ENCODE measurements at regions not wholly inside any gene's neighbourhood (a gene's known extent, or its start where the extent isn't known, plus 50 kb on each side); places are given as distances from the start of the nearest gene placed in this dataset.

DNA sequence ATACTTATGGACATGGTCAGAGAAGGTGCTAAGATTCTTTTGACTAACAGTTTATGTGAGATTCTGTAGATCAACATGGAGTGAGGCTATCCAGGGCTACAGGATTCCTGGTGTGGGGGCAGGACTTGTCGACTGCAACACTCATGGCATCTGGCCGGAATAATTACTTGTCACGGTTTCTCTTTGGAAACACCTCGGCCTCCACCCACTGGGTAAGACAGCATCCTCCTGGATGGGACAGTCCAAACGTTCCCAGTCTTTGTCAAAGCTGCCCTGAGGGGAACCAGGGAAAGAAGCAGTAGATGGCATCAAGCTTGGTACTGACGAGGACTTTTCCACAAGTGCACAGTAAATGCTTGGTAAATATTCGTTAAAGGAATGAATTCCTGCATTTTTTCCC is 762.8 kb downstream of the BRD1 start:
- Histone ChIP-seq H3K9me3 (no peaks in the 10 kb centered on the region), H3K36me3 (no peaks in the 10 kb centered on the region), H3K4me3 (no peak overlapping the region), H3K27ac (no peak overlapping the region), H3K4me1 (ENCODE audit: control insufficient read depth in 1 of 2, low read depth in 2 of 2) (peaks cover 0 to 8% of the 10 kb centered on the region in 2 donors), H3K27me3 (replicated peaks; ENCODE audit: insufficient read depth) (no peaks in the 10 kb centered on the region)
- TF ChIP-seq, protein P1, sequence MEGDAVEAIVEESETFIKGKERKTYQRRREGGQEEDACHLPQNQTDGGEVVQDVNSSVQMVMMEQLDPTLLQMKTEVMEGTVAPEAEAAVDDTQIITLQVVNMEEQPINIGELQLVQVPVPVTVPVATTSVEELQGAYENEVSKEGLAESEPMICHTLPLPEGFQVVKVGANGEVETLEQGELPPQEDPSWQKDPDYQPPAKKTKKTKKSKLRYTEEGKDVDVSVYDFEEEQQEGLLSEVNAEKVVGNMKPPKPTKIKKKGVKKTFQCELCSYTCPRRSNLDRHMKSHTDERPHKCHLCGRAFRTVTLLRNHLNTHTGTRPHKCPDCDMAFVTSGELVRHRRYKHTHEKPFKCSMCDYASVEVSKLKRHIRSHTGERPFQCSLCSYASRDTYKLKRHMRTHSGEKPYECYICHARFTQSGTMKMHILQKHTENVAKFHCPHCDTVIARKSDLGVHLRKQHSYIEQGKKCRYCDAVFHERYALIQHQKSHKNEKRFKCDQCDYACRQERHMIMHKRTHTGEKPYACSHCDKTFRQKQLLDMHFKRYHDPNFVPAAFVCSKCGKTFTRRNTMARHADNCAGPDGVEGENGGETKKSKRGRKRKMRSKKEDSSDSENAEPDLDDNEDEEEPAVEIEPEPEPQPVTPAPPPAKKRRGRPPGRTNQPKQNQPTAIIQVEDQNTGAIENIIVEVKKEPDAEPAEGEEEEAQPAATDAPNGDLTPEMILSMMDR (IDR thresholded peaks at IDR 0.05): no peak
- no peak for DNase-seq (ENCODE audit: low spot score)
- no peak for ATAC-seq (ENCODE audit: insufficient number of reproducible peaks, low FRiP score, low read depth)

DNA sequence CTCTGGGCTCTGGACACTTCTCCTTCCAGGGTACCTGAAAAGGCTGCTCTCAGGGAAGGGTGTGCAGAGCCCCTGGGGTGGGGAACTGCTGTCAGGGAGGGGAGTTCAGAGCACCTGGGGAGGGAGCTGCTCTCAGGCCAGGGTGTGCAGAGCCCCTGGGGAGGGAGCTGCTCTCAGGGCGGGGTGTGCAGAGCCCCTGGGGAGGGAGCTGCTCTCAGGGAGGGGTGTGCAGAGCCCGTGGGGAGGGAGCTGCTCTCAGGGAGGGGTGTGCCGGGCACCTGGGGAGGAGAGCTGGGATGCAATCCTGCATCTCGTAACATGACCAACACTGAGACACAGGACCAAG is 764.2 kb downstream of the BRD1 start:
- Histone ChIP-seq H3K27ac (no peak overlapping the region), H3K4me1 (ENCODE audit: control insufficient read depth in 1 of 2, low read depth in 2 of 2) (peaks cover 0 to 8% of the 10 kb centered on the region in 2 donors), H3K36me3 (no peaks in the 10 kb centered on the region), H3K27me3 (replicated peaks; ENCODE audit: insufficient read depth) (no peaks in the 10 kb centered on the region), H3K9me3 (no peaks in the 10 kb centered on the region), H3K4me3 (no peak overlapping the region)
- TF ChIP-seq, protein P1 (IDR thresholded peaks at IDR 0.05): no peak
- no peak for ATAC-seq (ENCODE audit: insufficient number of reproducible peaks, low FRiP score, low read depth)
- no peak for DNase-seq (ENCODE audit: low spot score)

DNA sequence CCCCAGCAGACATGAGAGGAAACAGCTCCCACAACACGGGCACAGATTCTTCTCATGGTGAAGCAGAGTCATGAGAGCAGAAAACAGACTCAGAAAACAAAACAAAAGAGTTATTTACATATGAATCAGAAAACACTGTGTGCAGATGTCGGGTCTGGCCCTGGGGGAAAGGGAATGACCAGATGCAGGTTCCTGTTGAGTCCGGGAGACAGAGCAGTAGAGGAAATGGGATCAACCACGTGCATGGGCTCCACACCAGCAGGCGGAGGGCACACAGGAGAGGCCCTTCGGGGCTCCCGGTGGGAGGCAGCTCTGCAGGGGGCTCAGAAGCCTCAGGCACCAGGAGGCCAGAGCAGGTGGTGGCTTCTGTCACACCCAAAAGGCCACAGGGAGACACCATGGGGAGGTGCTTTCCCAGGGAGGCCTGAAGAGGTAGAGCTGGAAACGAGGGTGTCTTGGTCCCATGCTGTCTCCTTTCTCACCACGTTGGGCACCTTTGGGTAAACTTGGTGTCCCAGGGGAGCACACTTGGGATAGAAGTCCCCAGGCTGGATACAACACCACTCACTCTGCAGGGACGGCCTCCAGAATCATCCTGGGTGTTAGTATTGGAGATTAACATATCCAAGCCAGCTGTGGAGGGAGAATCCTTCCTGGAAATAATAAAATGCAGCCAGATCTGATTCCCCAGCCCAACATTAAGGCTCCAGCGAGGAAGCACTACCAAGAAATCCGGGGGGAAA is 764.7 kb downstream of the BRD1 start:
- no peak for DNase-seq (ENCODE audit: low spot score)
- H3K9me3 ChIP-seq: no peaks in the 10 kb centered on the region
- no peak for ATAC-seq (ENCODE audit: insufficient number of reproducible peaks, low FRiP score, low read depth)
- H3K4me1 ChIP-seq (ENCODE audit: control insufficient read depth in 1 of 2, low read depth in 2 of 2): peaks cover 0 to 8% of the 10 kb centered on the region in 2 donors
- no peak overlapping the region for H3K27ac ChIP-seq
- TF ChIP-seq, protein P1 (IDR thresholded peaks at IDR 0.05): no peak
- H3K27me3 ChIP-seq (replicated peaks; ENCODE audit: insufficient read depth): no peaks in the 10 kb centered on the region
- no peak overlapping the region for H3K4me3 ChIP-seq
- H3K36me3 ChIP-seq: no peaks in the 10 kb centered on the region

DNA sequence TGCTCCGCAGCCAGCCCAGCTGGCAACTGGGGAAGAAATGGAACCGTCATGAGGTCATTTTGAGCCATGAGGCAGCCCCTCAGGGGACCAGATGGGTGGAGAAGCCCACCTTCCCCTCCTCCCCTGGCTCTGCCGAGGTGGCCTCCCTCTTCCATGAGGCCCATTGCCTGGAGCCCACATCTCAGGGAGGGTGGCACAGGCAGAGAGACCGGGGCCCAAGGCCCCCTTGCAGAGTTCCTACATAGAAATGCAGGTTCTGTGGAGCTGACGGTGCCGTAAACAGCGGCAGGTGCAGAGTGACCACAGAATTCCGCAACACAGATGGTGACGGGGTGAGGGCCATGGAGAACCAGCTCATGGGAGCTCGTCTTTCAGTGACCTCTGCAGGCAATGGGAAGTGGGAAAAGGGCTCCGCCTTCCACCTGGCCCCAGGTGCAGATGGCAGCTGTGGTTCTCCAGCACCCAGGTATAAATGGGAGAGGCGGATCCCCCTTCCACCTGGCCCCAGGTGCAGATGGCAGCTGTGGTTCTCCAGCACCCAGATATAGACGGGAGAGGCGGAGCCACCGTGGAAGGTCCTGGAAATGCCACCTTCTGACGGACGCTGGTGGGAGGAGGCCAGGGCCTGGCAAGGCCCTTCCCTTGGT is 765.4 kb downstream of the BRD1 start:
- no peak overlapping the region for H3K27ac ChIP-seq
- H3K9me3 ChIP-seq: no peaks in the 10 kb centered on the region
- H3K27me3 ChIP-seq (replicated peaks; ENCODE audit: insufficient read depth): no peaks in the 10 kb centered on the region
- no peaks in the 10 kb centered on the region for H3K36me3 ChIP-seq
- TF ChIP-seq, protein P1 (IDR thresholded peaks at IDR 0.05): no peak
- DNase-seq (ENCODE audit: low spot score): no peak
- no peak overlapping the region for H3K4me3 ChIP-seq
- H3K4me1 ChIP-seq (ENCODE audit: control insufficient read depth in 1 of 2, low read depth in 2 of 2): peaks cover 0 to 8% of the 10 kb centered on the region in 2 donors
- ATAC-seq (ENCODE audit: insufficient number of reproducible peaks, low FRiP score, low read depth): no peak

DNA sequence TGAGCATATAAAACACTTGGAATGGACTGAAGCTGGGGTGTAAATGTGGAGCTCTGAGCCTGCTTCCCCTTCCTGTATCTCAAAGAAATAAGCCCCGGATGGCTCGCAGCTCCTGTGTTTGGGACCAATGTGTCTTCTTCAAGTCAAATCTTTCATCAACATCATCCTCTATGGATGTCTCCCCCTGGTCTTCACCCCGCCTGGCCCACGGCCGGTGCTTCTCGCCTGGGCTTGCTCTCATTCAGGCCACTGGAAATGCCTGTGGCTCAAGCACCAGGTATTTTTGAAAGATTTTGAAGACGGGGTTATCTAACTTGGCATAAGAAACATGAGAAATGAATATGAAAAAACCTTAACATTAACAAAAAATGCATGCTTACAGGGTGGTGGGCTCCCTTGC is 769.8 kb downstream of the BRD1 start:
- TF ChIP-seq, protein P1 (IDR thresholded peaks at IDR 0.05): no peak
- H3K4me1 ChIP-seq (ENCODE audit: control insufficient read depth in 1 of 2, low read depth in 2 of 2): no peaks in the 10 kb centered on the region
- H3K36me3 ChIP-seq: no peaks in the 10 kb centered on the region
- no peak overlapping the region for H3K27ac ChIP-seq
- no peaks in the 10 kb centered on the region for H3K9me3 ChIP-seq
- H3K4me3 ChIP-seq: no peak overlapping the region
- ATAC-seq (ENCODE audit: insufficient number of reproducible peaks, low FRiP score, low read depth) (no peak), DNase-seq (ENCODE audit: low spot score) (no peak)
- H3K27me3 ChIP-seq (replicated peaks; ENCODE audit: insufficient read depth): no peaks in the 10 kb centered on the region
